H9 (cell line): ENCODE measurements at regions not wholly inside any gene's neighbourhood (a gene's known extent, or its start where the extent isn't known, plus 50 kb on each side); places are given as distances from the start of the nearest gene placed in this dataset.

Experiments
- DNase-seq: peaks from one replicate; pipeline ENCODE4 v3.0.0-alpha.2; 2017
- H2AFZ ChIP-seq: one replicate; pipeline ENCODE4 v1.6.1; 2013; ENCODE audit warnings: mild to moderate bottlenecking, low read length, control low read depth, moderate library complexity
- H2AK5ac ChIP-seq: 2 replicates; pipeline ENCODE4 v1.6.1; 2013; ENCODE audit warnings: low read length, control low read depth, mixed read lengths; ENCODE audit not compliant: insufficient read length
- H2BK120ac ChIP-seq: one replicate; pipeline ENCODE4 v1.6.1; 2013; ENCODE audit warnings: low read depth, mild to moderate bottlenecking, low read length, control low read depth, inconsistent platforms; ENCODE audit not compliant: poor library complexity, severe bottlenecking
- H2BK12ac ChIP-seq: 2 replicates; pipeline ENCODE4 v1.6.1; 2013; ENCODE audit warnings: low read length, control low read depth, mixed read lengths, low read depth; ENCODE audit not compliant: insufficient read length
- H2BK15ac ChIP-seq: 2 replicates; pipeline ENCODE4 v1.6.1; 2013; ENCODE audit warnings: low read depth, low read length, control low read depth
- H2BK20ac ChIP-seq: one replicate; pipeline ENCODE4 v1.6.1; 2013; ENCODE audit warnings: low read depth, mild to moderate bottlenecking, low read length, control low read depth, inconsistent platforms; ENCODE audit not compliant: poor library complexity, severe bottlenecking
- H2BK5ac ChIP-seq: 2 replicates; pipeline ENCODE4 v1.6.1; 2013; ENCODE audit warnings: low read length, control low read depth, mixed read lengths; ENCODE audit not compliant: insufficient read length
- H3K14ac ChIP-seq: 2 replicates; pipeline ENCODE4 v1.6.1; 2013; ENCODE audit warnings: low read length, control low read depth; ENCODE audit not compliant: insufficient read depth
- H3K18ac ChIP-seq: 2 replicates; pipeline ENCODE4 v1.6.1; 2013; ENCODE audit warnings: low read depth, mild to moderate bottlenecking, mixed read lengths, low read length, control low read depth; ENCODE audit not compliant: insufficient read length
- H3K23ac ChIP-seq: 2 replicates; pipeline ENCODE4 v1.6.1; 2013; ENCODE audit warnings: low read length, control low read depth, mixed read lengths, low read depth; ENCODE audit not compliant: insufficient read length
- H3K23me2 ChIP-seq: 2 replicates; pipeline ENCODE4 v1.6.1; 2013; ENCODE audit warnings: low read depth, mild to moderate bottlenecking, mixed read lengths, low read length, control low read depth; ENCODE audit not compliant: insufficient read length, poor library complexity, severe bottlenecking
- H3K27ac ChIP-seq: 2 replicates; pipeline ENCODE4 v1.5.1; 2013; ENCODE audit warnings: low read length, control low read depth, mixed read lengths, low read depth; ENCODE audit not compliant: insufficient read length
- H3K27me3 ChIP-seq: 2 replicates; pipeline ENCODE4 v1.6.1; 2013; ENCODE audit warnings: low read length, control low read depth, inconsistent platforms; ENCODE audit not compliant: insufficient read depth
- H3K4ac ChIP-seq: 2 replicates; pipeline ENCODE4 v1.6.1; 2013; ENCODE audit warnings: low read depth, mild to moderate bottlenecking, control low read depth, inconsistent platforms, low read length, moderate library complexity
- H3K4me1 ChIP-seq: 2 replicates; pipeline ENCODE4 v1.6.1; 2013; ENCODE audit warnings: low read length, control low read depth, inconsistent platforms; ENCODE audit not compliant: insufficient read depth
- H3K4me2 ChIP-seq: 2 replicates; pipeline ENCODE4 v1.6.1; 2013; ENCODE audit warnings: low read length, control low read depth, mixed read lengths; ENCODE audit not compliant: insufficient read length, insufficient read depth
- H3K56ac ChIP-seq: 2 replicates; pipeline ENCODE4 v1.6.1; 2013; ENCODE audit warnings: low read depth, mild to moderate bottlenecking, mixed read lengths, low read length, control low read depth; ENCODE audit not compliant: insufficient read length
- H3K79me1 ChIP-seq: 2 replicates; pipeline ENCODE4 v1.6.1; 2013; ENCODE audit warnings: low read depth, mild to moderate bottlenecking, moderate library complexity, low read length, control low read depth, inconsistent platforms; ENCODE audit not compliant: insufficient read depth, poor library complexity, severe bottlenecking
- H3K79me2 ChIP-seq: 2 replicates; pipeline ENCODE4 v1.6.1; 2013; ENCODE audit warnings: low read length, control low read depth, inconsistent platforms; ENCODE audit not compliant: insufficient read depth
- H3K9ac ChIP-seq: 2 replicates; pipeline ENCODE4 v1.6.1; 2013; ENCODE audit warnings: low read length, control low read depth, mixed read lengths; ENCODE audit not compliant: insufficient read length; ENCODE audit errors: extremely low read depth
- H3K9me3 ChIP-seq: one replicate; pipeline ENCODE4 v1.6.1; 2013; ENCODE audit warnings: low read depth, low read length, inconsistent platforms; ENCODE audit not compliant: control insufficient read depth
- H3T11ph ChIP-seq: one replicate; pipeline ENCODE4 v1.6.1; 2013; ENCODE audit warnings: mild to moderate bottlenecking, low read length, control low read depth, inconsistent platforms
- H4K20me1 ChIP-seq: one replicate; pipeline ENCODE4 v1.6.1; 2013; ENCODE audit not compliant: control insufficient read depth, insufficient read length, insufficient read depth
- H4K5ac ChIP-seq: 2 replicates; pipeline ENCODE4 v1.6.1; 2013; ENCODE audit warnings: low read depth, mild to moderate bottlenecking, mixed read lengths, low read length, control low read depth; ENCODE audit not compliant: insufficient read length
- H4K8ac ChIP-seq: replicated peaks from 2 replicates; pipeline ENCODE4 v1.6.1; 2013; ENCODE audit warnings: low read length, control low read depth, mixed read lengths, low read depth; ENCODE audit not compliant: insufficient read length
- H4K91ac ChIP-seq: 2 replicates; pipeline ENCODE4 v1.6.1; 2013; ENCODE audit warnings: low read depth, mild to moderate bottlenecking, moderate library complexity, mixed read lengths, low read length, control low read depth; ENCODE audit not compliant: insufficient read length
- H3K27ac Mint-ChIP-seq, 3 experiments: 2 replicates in 2 of 3; 3 replicates in 1 of 3; pipeline ENCODE4 v1.8.0; 2020 to 2021; ENCODE audit warnings: mixed read lengths in 3 of 3, mild to moderate bottlenecking in 1 of 3, moderate library complexity in 1 of 3
- H3K27me3 Mint-ChIP-seq: 2 replicates; pipeline ENCODE4 v1.8.0; 2021; ENCODE audit warnings: low read depth, mild to moderate bottlenecking, moderate library complexity, mixed read lengths
- H3K36me3 Mint-ChIP-seq, 3 experiments: 2 replicates in 2 of 3; 3 replicates in 1 of 3; pipeline ENCODE4 v1.8.0; 2020 to 2021; ENCODE audit warnings: low read depth in 3 of 3, mixed read lengths in 3 of 3; ENCODE audit not compliant: insufficient read depth in 1 of 3
- H3K4me1 Mint-ChIP-seq, 2 experiments: 2 replicates each; pipeline ENCODE4 v1.8.0; 2020; ENCODE audit warnings: mixed read lengths in 2 of 2
- H3K4me3 Mint-ChIP-seq, 2 experiments: 2 replicates in 1 of 2; 3 replicates in 1 of 2; pipeline ENCODE4 v1.8.0; 2020 to 2021; ENCODE audit warnings: mild to moderate bottlenecking in 2 of 2, mixed read lengths in 2 of 2, moderate library complexity in 1 of 2
- H3K9me3 Mint-ChIP-seq, 2 experiments: 2 replicates in 1 of 2; 3 replicates in 1 of 2; pipeline ENCODE4 v1.8.0; 2020; ENCODE audit warnings: mild to moderate bottlenecking in 2 of 2, mixed read lengths in 2 of 2, moderate library complexity in 1 of 2
- WGBS: extraction: QIAGEN DNeasy Blood & Tissue Kit; methylation state at CpG from one replicate; pipeline ENCODE4 v1.1.7; 2013; ENCODE audit warnings: missing lambda C conversion rate, low lambda C conversion rate, mixed read lengths; ENCODE audit not compliant: insufficient read length; ENCODE audit errors: extremely low coverage; 5-methylcytosine and 5-hydroxymethylcytosine counted together
- TF ChIP-seq, protein P1 (sequence below): fragments of 200-600 bp; sonication (generic); conservative IDR thresholded peaks from 3 replicates; pipeline ENCODE4 v1.8.0; 2021; ENCODE audit warnings: antibody characterized with exemption, mild to moderate bottlenecking

DNA sequence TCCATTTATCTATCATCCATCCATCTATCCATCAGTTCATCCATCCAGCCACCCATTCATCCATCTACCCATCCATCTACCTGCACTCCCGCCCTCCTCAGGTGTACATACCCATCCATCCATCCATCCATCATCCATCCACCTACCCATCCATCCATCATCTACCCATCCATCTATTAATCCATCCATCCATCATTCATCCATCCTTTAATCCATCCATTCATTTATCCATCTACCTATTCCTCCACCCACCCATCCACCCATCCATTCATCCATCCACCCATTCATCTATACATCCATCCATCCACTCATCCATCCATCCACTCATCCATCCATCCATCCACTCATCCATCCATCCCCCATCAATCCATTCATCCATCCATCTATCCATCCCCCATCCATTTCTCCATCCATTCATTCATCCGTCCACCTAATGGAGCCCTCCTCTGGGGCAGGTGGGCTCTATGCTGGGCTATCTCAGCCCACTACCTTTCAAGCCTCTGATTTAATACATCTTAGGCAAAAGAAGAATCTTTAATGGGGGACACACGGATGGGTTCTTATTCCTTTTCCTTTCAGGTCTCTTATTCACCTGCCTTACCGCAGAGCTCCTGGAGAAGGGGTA lies 178.9 kb downstream of the URI1 start:
- Histone ChIP-seq H4K8ac (no peak overlapping the region), H3K27me3 (no peaks in the 10 kb centered on the region), H3K27ac (no peak overlapping the region), H2BK15ac (no peak overlapping the region), H3K9ac (no peak overlapping the region), H3K56ac (no peak overlapping the region), H3K4me2 (no peak overlapping the region), H2BK12ac (no peak overlapping the region), H3K4me1 (no peaks in the 10 kb centered on the region), H4K20me1 (no peaks in the 10 kb centered on the region), H2BK5ac (no peak overlapping the region), H3T11ph (no peak overlapping the region), H2BK20ac (no peak overlapping the region), H2AFZ (no peak overlapping the region), H3K9me3 (no peaks in the 10 kb centered on the region), H3K14ac (no peak overlapping the region), H3K79me2 (no peaks in the 10 kb centered on the region), H4K5ac (no peak overlapping the region), H2AK5ac (no peak overlapping the region), H3K23ac (no peak overlapping the region), H3K23me2 (no peaks in the 10 kb centered on the region), H3K18ac (no peak overlapping the region), H4K91ac (no peak overlapping the region), H3K79me1 (no peaks in the 10 kb centered on the region), H2BK120ac (no peak overlapping the region), H3K4ac (no peak overlapping the region)
- 100% methylated on average over 1 of the region's 4 CpGs for WGBS
- Mint-ChIP-seq H3K4me3 (no peak overlapping the region), H3K9me3 (no peaks in the 10 kb centered on the region), H3K27me3 (peaks cover 2% of the 10 kb centered on the region), H3K4me1 (0 out of 4 replicates have a peak, but pooled peaks cover 0 to 2% of the 10 kb centered on the region in 2 experiments), H3K36me3 (no peaks in the 10 kb centered on the region; a peak in 1 of 7 replicates), H3K27ac (no peak overlapping the region)
- no peak for DNase-seq
- TF ChIP-seq, protein P1, sequence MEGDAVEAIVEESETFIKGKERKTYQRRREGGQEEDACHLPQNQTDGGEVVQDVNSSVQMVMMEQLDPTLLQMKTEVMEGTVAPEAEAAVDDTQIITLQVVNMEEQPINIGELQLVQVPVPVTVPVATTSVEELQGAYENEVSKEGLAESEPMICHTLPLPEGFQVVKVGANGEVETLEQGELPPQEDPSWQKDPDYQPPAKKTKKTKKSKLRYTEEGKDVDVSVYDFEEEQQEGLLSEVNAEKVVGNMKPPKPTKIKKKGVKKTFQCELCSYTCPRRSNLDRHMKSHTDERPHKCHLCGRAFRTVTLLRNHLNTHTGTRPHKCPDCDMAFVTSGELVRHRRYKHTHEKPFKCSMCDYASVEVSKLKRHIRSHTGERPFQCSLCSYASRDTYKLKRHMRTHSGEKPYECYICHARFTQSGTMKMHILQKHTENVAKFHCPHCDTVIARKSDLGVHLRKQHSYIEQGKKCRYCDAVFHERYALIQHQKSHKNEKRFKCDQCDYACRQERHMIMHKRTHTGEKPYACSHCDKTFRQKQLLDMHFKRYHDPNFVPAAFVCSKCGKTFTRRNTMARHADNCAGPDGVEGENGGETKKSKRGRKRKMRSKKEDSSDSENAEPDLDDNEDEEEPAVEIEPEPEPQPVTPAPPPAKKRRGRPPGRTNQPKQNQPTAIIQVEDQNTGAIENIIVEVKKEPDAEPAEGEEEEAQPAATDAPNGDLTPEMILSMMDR = no peak
